ENCODE measurements at regions not wholly inside any gene's neighbourhood (a gene's known extent, or its start where the extent isn't known, plus 50 kb on each side); places are given as distances from the start of the nearest gene placed in this dataset.

GRCh38 chr3:117019082-117019713, 309.6 kb downstream of the TUSC7 start:
- Histone ChIP-seq H3K4me2 (ENCODE audit: low read length) (no peak overlapping the region), H3K4me1 (ENCODE audit: control insufficient read depth, low read depth, low read length) (no peaks in the 10 kb centered on the region), H4K8ac (ENCODE audit: low read depth, low read length) (no peak overlapping the region), H3K56ac (ENCODE audit: low read length) (no peak overlapping the region), H2BK5ac (ENCODE audit: low read length) (no peak overlapping the region), H3K79me1 (ENCODE audit: low read length) (no peaks in the 10 kb centered on the region), H2AK5ac (ENCODE audit: low read length) (no peak overlapping the region), H3K9ac (ENCODE audit: low read length) (no peak overlapping the region), H3K36me3 (ENCODE audit: control insufficient read depth, insufficient read depth, low read length) (no peaks in the 10 kb centered on the region), H3K27ac (ENCODE audit: low read depth, low read length) (no peak overlapping the region), H3K4me3 (ENCODE audit: low read length) (no peak overlapping the region), H2BK15ac (replicated peaks; ENCODE audit: low read depth) (no peak overlapping the region), H3K4ac (ENCODE audit: low read depth, low read length) (peak overlapping the region; percentile 36), H2BK120ac (ENCODE audit: low read depth, low read length) (no peak overlapping the region), H3K18ac (ENCODE audit: low read length) (no peak overlapping the region), H3K27me3 (ENCODE audit: insufficient read depth, low read length, poor library complexity) (no peaks in the 10 kb centered on the region), H4K5ac (ENCODE audit: low read length) (no peak overlapping the region), H3K79me2 (ENCODE audit: control insufficient read depth, insufficient read depth, low read length) (no peaks in the 10 kb centered on the region), H3K23ac (ENCODE audit: low read length) (no peak overlapping the region)
- no CpG with 5 or more reads among the region's 7 CpGs for WGBS (ENCODE audit: extremely low coverage, insufficient coverage, low lambda C conversion rate)
- DNase-seq = peak; percentile 81

GRCh38 chr3:117026401-117026800, 316.8 kb downstream of the TUSC7 start:
- Histone ChIP-seq H4K5ac (ENCODE audit: low read length) (no peak overlapping the region), H3K27ac (ENCODE audit: low read depth, low read length) (no peak overlapping the region), H3K56ac (ENCODE audit: low read length) (no peak overlapping the region), H2BK15ac (replicated peaks; ENCODE audit: low read depth) (no peak overlapping the region), H3K79me2 (ENCODE audit: control insufficient read depth, insufficient read depth, low read length) (no peaks in the 10 kb centered on the region), H3K4me1 (ENCODE audit: control insufficient read depth, low read depth, low read length) (no peaks in the 10 kb centered on the region), H3K18ac (ENCODE audit: low read length) (no peak overlapping the region), H3K4me3 (ENCODE audit: low read length) (no peak overlapping the region), H3K9ac (ENCODE audit: low read length) (no peak overlapping the region), H3K4me2 (ENCODE audit: low read length) (no peak overlapping the region), H3K4ac (ENCODE audit: low read depth, low read length) (no peak overlapping the region), H2BK120ac (ENCODE audit: low read depth, low read length) (no peak overlapping the region), H2BK5ac (ENCODE audit: low read length) (no peak overlapping the region), H4K8ac (ENCODE audit: low read depth, low read length) (no peak overlapping the region), H3K27me3 (ENCODE audit: insufficient read depth, low read length, poor library complexity) (no peaks in the 10 kb centered on the region), H3K79me1 (ENCODE audit: low read length) (no peaks in the 10 kb centered on the region), H2AK5ac (ENCODE audit: low read length) (no peak overlapping the region), H3K36me3 (ENCODE audit: control insufficient read depth, insufficient read depth, low read length) (no peaks in the 10 kb centered on the region), H3K23ac (ENCODE audit: low read length) (no peak overlapping the region)
- DNase-seq = no peak
- WGBS (ENCODE audit: extremely low coverage, insufficient coverage, low lambda C conversion rate) = no CpG with 5 or more reads among the region's 22 CpGs

GRCh38 chr3:117035745-117036144, 326.2 kb downstream of the TUSC7 start:
- Histone ChIP-seq H3K79me1 (ENCODE audit: low read length) (no peaks in the 10 kb centered on the region), H3K36me3 (ENCODE audit: control insufficient read depth, insufficient read depth, low read length) (no peaks in the 10 kb centered on the region), H2BK120ac (ENCODE audit: low read depth, low read length) (no peak overlapping the region), H3K27me3 (ENCODE audit: insufficient read depth, low read length, poor library complexity) (no peaks in the 10 kb centered on the region), H3K79me2 (ENCODE audit: control insufficient read depth, insufficient read depth, low read length) (no peaks in the 10 kb centered on the region), H3K27ac (ENCODE audit: low read depth, low read length) (no peak overlapping the region), H3K4me3 (ENCODE audit: low read length) (no peak overlapping the region), H3K18ac (ENCODE audit: low read length) (no peak overlapping the region), H4K8ac (ENCODE audit: low read depth, low read length) (no peak overlapping the region), H2AK5ac (ENCODE audit: low read length) (no peak overlapping the region), H4K5ac (ENCODE audit: low read length) (no peak overlapping the region), H3K9ac (ENCODE audit: low read length) (no peak overlapping the region), H3K56ac (ENCODE audit: low read length) (no peak overlapping the region), H3K23ac (ENCODE audit: low read length) (no peak overlapping the region), H2BK15ac (replicated peaks; ENCODE audit: low read depth) (no peak overlapping the region), H3K4me1 (ENCODE audit: control insufficient read depth, low read depth, low read length) (no peaks in the 10 kb centered on the region), H3K4me2 (ENCODE audit: low read length) (no peak overlapping the region), H2BK5ac (ENCODE audit: low read length) (no peak overlapping the region), H3K4ac (ENCODE audit: low read depth, low read length) (no peak overlapping the region)
- peak; percentile 73 for DNase-seq

GRCh38 chr3:117036259-117036799, 326.8 kb downstream of the TUSC7 start:
- Histone ChIP-seq H2BK5ac (ENCODE audit: low read length) (no peak overlapping the region), H3K18ac (ENCODE audit: low read length) (no peak overlapping the region), H2AK5ac (ENCODE audit: low read length) (no peak overlapping the region), H2BK15ac (replicated peaks; ENCODE audit: low read depth) (no peak overlapping the region), H2BK120ac (ENCODE audit: low read depth, low read length) (no peak overlapping the region), H3K23ac (ENCODE audit: low read length) (no peak overlapping the region), H3K79me1 (ENCODE audit: low read length) (no peaks in the 10 kb centered on the region), H3K4me3 (ENCODE audit: low read length) (no peak overlapping the region), H3K27me3 (ENCODE audit: insufficient read depth, low read length, poor library complexity) (no peaks in the 10 kb centered on the region), H3K4ac (ENCODE audit: low read depth, low read length) (no peak overlapping the region), H3K9ac (ENCODE audit: low read length) (no peak overlapping the region), H3K4me1 (ENCODE audit: control insufficient read depth, low read depth, low read length) (no peaks in the 10 kb centered on the region), H4K5ac (ENCODE audit: low read length) (no peak overlapping the region), H3K56ac (ENCODE audit: low read length) (no peak overlapping the region), H3K36me3 (ENCODE audit: control insufficient read depth, insufficient read depth, low read length) (no peaks in the 10 kb centered on the region), H4K8ac (ENCODE audit: low read depth, low read length) (no peak overlapping the region), H3K79me2 (ENCODE audit: control insufficient read depth, insufficient read depth, low read length) (no peaks in the 10 kb centered on the region), H3K4me2 (ENCODE audit: low read length) (no peak overlapping the region), H3K27ac (ENCODE audit: low read depth, low read length) (no peak overlapping the region)
- no CpG with 5 or more reads among the region's 4 CpGs for WGBS (ENCODE audit: extremely low coverage, insufficient coverage, low lambda C conversion rate)
- DNase-seq = no peak

- no CpG with 5 or more reads among the region's 1 CpG for WGBS (ENCODE audit: extremely low coverage, insufficient coverage, low lambda C conversion rate)
- Histone ChIP-seq H2BK120ac (ENCODE audit: low read depth, low read length) (no peak overlapping the region), H4K8ac (ENCODE audit: low read depth, low read length) (no peak overlapping the region), H3K18ac (ENCODE audit: low read length) (no peak overlapping the region), H3K4me1 (ENCODE audit: control insufficient read depth, low read depth, low read length) (peaks cover 2% of the 10 kb centered on the region), H2BK15ac (replicated peaks; ENCODE audit: low read depth) (no peak overlapping the region), H3K27ac (ENCODE audit: low read depth, low read length) (no peak overlapping the region), H2BK5ac (ENCODE audit: low read length) (no peak overlapping the region), H3K23ac (ENCODE audit: low read length) (no peak overlapping the region), H3K9ac (ENCODE audit: low read length) (no peak overlapping the region), H3K56ac (ENCODE audit: low read length) (no peak overlapping the region), H3K79me1 (ENCODE audit: low read length) (no peaks in the 10 kb centered on the region), H4K5ac (ENCODE audit: low read length) (no peak overlapping the region), H3K4ac (ENCODE audit: low read depth, low read length) (no peak overlapping the region), H3K27me3 (ENCODE audit: insufficient read depth, low read length, poor library complexity) (no peaks in the 10 kb centered on the region), H3K4me3 (ENCODE audit: low read length) (no peak overlapping the region), H3K4me2 (ENCODE audit: low read length) (no peak overlapping the region), H2AK5ac (ENCODE audit: low read length) (no peak overlapping the region), H3K79me2 (ENCODE audit: control insufficient read depth, insufficient read depth, low read length) (no peaks in the 10 kb centered on the region), H3K36me3 (ENCODE audit: control insufficient read depth, insufficient read depth, low read length) (no peaks in the 10 kb centered on the region)
- DNase-seq = peak; percentile 83
Measured at GRCh38 chr3:117045143-117045542, 335.6 kb downstream of the TUSC7 start.

All from mesendoderm (in vitro differentiated cells).